Mesenchymal stem cell (in vitro differentiated cells and primary cell): ENCODE measurements at regions not wholly inside any gene's neighbourhood (a gene's known extent, or its start where the extent isn't known, plus 50 kb on each side); places are given as distances from the start of the nearest gene placed in this dataset.

Experiments used
- DNase-seq: peaks from one replicate; pipeline ENCODE4 v3.0.0-alpha.2; 2013
- H2AFZ ChIP-seq: one replicate; pipeline ENCODE4 v1.6.1; 2013; ENCODE audit warnings: low read depth, mild to moderate bottlenecking, control low read depth, inconsistent platforms, low read length, moderate library complexity
- H2AK5ac ChIP-seq: 2 replicates; pipeline ENCODE4 v1.6.1; 2013; ENCODE audit warnings: low read length, moderate library complexity, mild to moderate bottlenecking, inconsistent platforms; ENCODE audit not compliant: severe bottlenecking
- H2BK120ac ChIP-seq: one replicate; pipeline ENCODE4 v1.6.1; 2013; ENCODE audit warnings: low read depth, mild to moderate bottlenecking, inconsistent platforms, low read length, moderate library complexity
- H2BK12ac ChIP-seq, 2 experiments: one replicate each; pipeline ENCODE4 v1.6.1; 2013; ENCODE audit warnings: inconsistent platforms in 2 of 2, low read length in 2 of 2, mild to moderate bottlenecking in 2 of 2, moderate library complexity in 2 of 2, control low read depth in 1 of 2
- H2BK15ac ChIP-seq: one replicate; pipeline ENCODE4 v1.6.1; 2013; ENCODE audit warnings: mild to moderate bottlenecking, low read depth, inconsistent platforms; ENCODE audit not compliant: poor library complexity, severe bottlenecking
- H2BK5ac ChIP-seq: 2 replicates; pipeline ENCODE4 v1.6.1; 2013; ENCODE audit warnings: low read depth, mild to moderate bottlenecking, low read length, control low read depth, inconsistent platforms; ENCODE audit not compliant: poor library complexity, severe bottlenecking
- H3K14ac ChIP-seq, 2 experiments: one replicate each; pipeline ENCODE4 v1.6.1; 2013; ENCODE audit warnings: inconsistent platforms in 2 of 2, low read length in 2 of 2, control low read depth in 1 of 2, mild to moderate bottlenecking in 1 of 2, moderate library complexity in 1 of 2
- H3K18ac ChIP-seq, 2 experiments: one replicate each; pipeline ENCODE4 v1.6.1; 2013; ENCODE audit warnings: inconsistent platforms in 2 of 2, low read length in 2 of 2, control low read depth in 1 of 2, low read depth in 1 of 2, mild to moderate bottlenecking in 1 of 2
- H3K23ac ChIP-seq, 2 experiments: one replicate each; pipeline ENCODE4 v1.6.1; 2013; ENCODE audit warnings: inconsistent platforms in 2 of 2, low read length in 2 of 2, mild to moderate bottlenecking in 2 of 2, moderate library complexity in 2 of 2, control low read depth in 1 of 2
- H3K27ac ChIP-seq: 2 replicates; pipeline ENCODE4 v1.5.1; 2013; ENCODE audit warnings: mild to moderate bottlenecking, moderate library complexity, low read length, control low read depth, inconsistent platforms; ENCODE audit not compliant: poor library complexity, severe bottlenecking
- H3K27me3 ChIP-seq, 2 experiments: 2 replicates each; pipeline versions ENCODE4 v1.6.1 to v1.7.0; 2013; ENCODE audit warnings: low read length in 2 of 2, mild to moderate bottlenecking in 2 of 2, moderate library complexity in 2 of 2, control low read depth in 1 of 2, inconsistent platforms in 1 of 2; ENCODE audit not compliant: control insufficient read depth in 1 of 2, insufficient read depth in 1 of 2
- H3K36me3 ChIP-seq, 2 experiments: 2 replicates each; pipeline versions ENCODE4 v1.6.1 to v1.7.0; 2013; ENCODE audit warnings: low read length in 2 of 2, control low read depth in 1 of 2, inconsistent platforms in 1 of 2, low read depth in 1 of 2, mild to moderate bottlenecking in 1 of 2; ENCODE audit not compliant: insufficient read depth in 2 of 2, control insufficient read depth in 1 of 2
- H3K4ac ChIP-seq, 2 experiments: one replicate each; pipeline ENCODE4 v1.6.1; 2013; ENCODE audit warnings: inconsistent platforms in 2 of 2, low read length in 2 of 2, mild to moderate bottlenecking in 2 of 2, moderate library complexity in 2 of 2, control low read depth in 1 of 2, low read depth in 1 of 2
- H3K4me1 ChIP-seq: 2 replicates; pipeline ENCODE4 v1.6.1; 2013; ENCODE audit warnings: low read depth, low read length, control low read depth; ENCODE audit not compliant: control insufficient read depth, insufficient read depth
- H3K4me2 ChIP-seq: 2 replicates; pipeline ENCODE4 v1.6.1; 2013; ENCODE audit warnings: low read length, mild to moderate bottlenecking, inconsistent platforms; ENCODE audit not compliant: poor library complexity, severe bottlenecking
- H3K4me3 ChIP-seq, 2 experiments: 2 replicates each; pipeline versions ENCODE4 v1.5.1 to v1.7.0; 2013; ENCODE audit warnings: low read length in 2 of 2, mild to moderate bottlenecking in 2 of 2, control low read depth in 1 of 2, low read depth in 1 of 2; ENCODE audit not compliant: insufficient read depth in 1 of 2
- H3K79me1 ChIP-seq: replicated peaks from 2 replicates; pipeline ENCODE4 v1.6.1; 2013; ENCODE audit warnings: mild to moderate bottlenecking, control low read depth, low read length, inconsistent platforms; ENCODE audit not compliant: poor library complexity, severe bottlenecking
- H3K9ac ChIP-seq: 2 replicates; pipeline ENCODE4 v1.7.0; 2013; ENCODE audit warnings: mild to moderate bottlenecking, low read length, moderate library complexity
- H3K9me3 ChIP-seq: 2 replicates; pipeline ENCODE4 v1.7.0; 2013; ENCODE audit warnings: mild to moderate bottlenecking, low read length; ENCODE audit not compliant: control insufficient read depth
- H4K8ac ChIP-seq: one replicate; pipeline ENCODE4 v1.6.1; 2013; ENCODE audit warnings: inconsistent platforms, mild to moderate bottlenecking, low read length, moderate library complexity
- H4K91ac ChIP-seq: one replicate; pipeline ENCODE4 v1.6.1; 2013; ENCODE audit warnings: mild to moderate bottlenecking, low read length, inconsistent platforms
- WGBS: methylation state at CpG from one replicate; pipeline ENCODE4 v1.1.7; 2013; ENCODE audit warnings: mixed read lengths; 5-methylcytosine and 5-hydroxymethylcytosine counted together

DNA sequence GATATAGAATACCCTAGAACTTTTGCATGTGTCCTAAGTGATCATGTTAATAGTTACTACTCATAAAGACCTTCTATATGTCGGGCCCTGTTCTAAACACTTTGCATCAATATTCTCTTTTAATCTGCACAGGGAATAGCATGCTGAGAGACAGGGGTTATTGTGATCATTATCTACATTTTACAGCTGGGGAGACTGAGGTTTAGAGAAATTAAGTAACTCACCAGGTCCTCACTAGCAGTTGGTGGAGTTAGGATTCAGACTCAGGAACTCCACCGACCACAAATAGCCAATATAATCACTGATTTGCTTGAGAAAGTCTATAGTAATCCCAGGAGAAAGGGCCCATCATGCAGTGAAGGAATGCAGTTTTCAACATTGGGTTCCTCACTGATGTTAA lies 111.2 kb upstream of the ADO start:
- no peak overlapping the region for H3K4me3 ChIP-seq
- no peak overlapping the region for H3K14ac ChIP-seq
- no peak overlapping the region for H2AK5ac ChIP-seq
- no peak overlapping the region for H3K23ac ChIP-seq
- H4K91ac ChIP-seq = no peak overlapping the region
- H2AFZ ChIP-seq = no peak overlapping the region
- no peak overlapping the region for H2BK12ac ChIP-seq
- no peak overlapping the region for H3K18ac ChIP-seq
- H3K27ac ChIP-seq = no peak overlapping the region
- no peak overlapping the region for H3K9ac ChIP-seq
- no CpG with 5 or more reads among the region's 2 CpGs for WGBS
- H2BK120ac ChIP-seq = no peak overlapping the region
- no peak overlapping the region for H4K8ac ChIP-seq
- no peaks in the 10 kb centered on the region for H3K4me1 ChIP-seq
- H3K4me2 ChIP-seq = no peak overlapping the region
- H3K9me3 ChIP-seq = peaks cover 22% of the 10 kb centered on the region
- no peaks in the 10 kb centered on the region for H3K36me3 ChIP-seq
- no peaks in the 10 kb centered on the region for H3K27me3 ChIP-seq
- DNase-seq = no peak
- H3K79me1 ChIP-seq = no peaks in the 10 kb centered on the region
- no peak overlapping the region for H2BK15ac ChIP-seq
- H2BK5ac ChIP-seq = no peak overlapping the region
- H3K4ac ChIP-seq = no peak overlapping the region

GRCh38 chr10:62694537-62695126 lies 109.9 kb upstream of the ADO start:
- no peak overlapping the region for H2BK15ac ChIP-seq
- no peak overlapping the region for H3K14ac ChIP-seq
- no peaks in the 10 kb centered on the region for H3K27me3 ChIP-seq
- no peak overlapping the region for H3K4ac ChIP-seq
- no peak overlapping the region for H4K91ac ChIP-seq
- peaks cover 36% of the 10 kb centered on the region for H3K9me3 ChIP-seq
- H4K8ac ChIP-seq = no peak overlapping the region
- no peaks in the 10 kb centered on the region for H3K4me1 ChIP-seq
- H3K9ac ChIP-seq = no peak overlapping the region
- WGBS = 75% methylated on average over 2 of the region's 3 CpGs
- H3K4me3 ChIP-seq = no peak overlapping the region
- H3K36me3 ChIP-seq = no peaks in the 10 kb centered on the region
- no peak overlapping the region for H2BK12ac ChIP-seq
- H3K18ac ChIP-seq = no peak overlapping the region
- H2BK5ac ChIP-seq = no peak overlapping the region
- H3K27ac ChIP-seq = no peak overlapping the region
- H2AK5ac ChIP-seq = no peak overlapping the region
- no peak overlapping the region for H3K4me2 ChIP-seq
- H2AFZ ChIP-seq = no peak overlapping the region
- no peak for DNase-seq
- H2BK120ac ChIP-seq = no peak overlapping the region
- H3K23ac ChIP-seq = no peak overlapping the region
- no peaks in the 10 kb centered on the region for H3K79me1 ChIP-seq

- Histone ChIP-seq H3K27ac (no peak overlapping the region), H3K27me3 (no peaks in the 10 kb centered on the region), H3K36me3 (no peaks in the 10 kb centered on the region), H3K18ac (no peak overlapping the region), H2AK5ac (no peak overlapping the region), H3K4me1 (no peaks in the 10 kb centered on the region), H2BK15ac (no peak overlapping the region), H3K79me1 (no peaks in the 10 kb centered on the region), H2BK12ac (no peak overlapping the region), H2BK120ac (no peak overlapping the region), H2AFZ (no peak overlapping the region), H3K9ac (no peak overlapping the region), H3K4ac (no peak overlapping the region), H3K4me2 (no peak overlapping the region), H3K23ac (no peak overlapping the region), H4K8ac (no peak overlapping the region), H3K9me3 (peaks cover 53% of the 10 kb centered on the region), H3K4me3 (no peak overlapping the region), H2BK5ac (no peak overlapping the region), H3K14ac (no peak overlapping the region), H4K91ac (no peak overlapping the region)
- DNase-seq = no peak
- WGBS = 82% methylated on average over 1 of the region's 2 CpGs
Observed at GRCh38 chr10:62696798-62697197, 107.7 kb upstream of the ADO start.

GRCh38 chr10:62699148-62699547 lies 105.4 kb upstream of the ADO start:
- Histone ChIP-seq H3K4ac (no peak overlapping the region), H3K4me3 (no peak overlapping the region), H3K4me1 (no peaks in the 10 kb centered on the region), H4K8ac (no peak overlapping the region), H2BK12ac (no peak overlapping the region), H3K18ac (no peak overlapping the region), H3K14ac (no peak overlapping the region), H3K36me3 (no peaks in the 10 kb centered on the region), H2AK5ac (no peak overlapping the region), H3K79me1 (no peaks in the 10 kb centered on the region), H3K9ac (no peak overlapping the region), H3K4me2 (no peak overlapping the region), H3K27ac (no peak overlapping the region), H3K9me3 (peaks cover 55% of the 10 kb centered on the region), H3K27me3 (no peaks in the 10 kb centered on the region), H2BK15ac (no peak overlapping the region), H2BK5ac (no peak overlapping the region), H2AFZ (no peak overlapping the region), H3K23ac (no peak overlapping the region), H4K91ac (no peak overlapping the region), H2BK120ac (no peak overlapping the region)
- no peak for DNase-seq
